SH-SY5Y (cell line): ENCODE measurements at regions not wholly inside any gene's neighbourhood (a gene's known extent, or its start where the extent isn't known, plus 50 kb on each side); places are given as distances from the start of the nearest gene placed in this dataset.

Experiments
- GATA2 ChIP-seq: IDR thresholded peaks from 2 replicates; pipeline ENCODE4 v1.6.1; 2011; ENCODE audit warnings: mild to moderate bottlenecking, low read depth, low read length
- GATA3 ChIP-seq: IDR thresholded peaks from 2 replicates; pipeline ENCODE4 v1.6.1; 2011; ENCODE audit warnings: low read depth, mild to moderate bottlenecking, low read length, moderate library complexity

GRCh38 chr3:80052271-80052670, 284.5 kb upstream of the ROBO1 start:
- TF ChIP-seq GATA2, result no peak
- no peak for TF ChIP-seq GATA3
